ENCODE measurements at regions not wholly inside any gene's neighbourhood (a gene's known extent, or its start where the extent isn't known, plus 50 kb on each side); places are given as distances from the start of the nearest gene placed in this dataset.

- 53 to 68% methylated on average over 4 of the region's 4 CpGs for WGBS, 2 donors (ENCODE audit: low coverage in 1 of 2)
- DNase-seq: no peak
- H3K27me3 ChIP-seq: no peaks in the 10 kb centered on the region
- no peaks in the 10 kb centered on the region for H3K36me3 ChIP-seq
- H3K4me1 ChIP-seq: no peaks in the 10 kb centered on the region
- no peak for TF ChIP-seq CTCF (IDR thresholded peaks at IDR 0.05)
- TF ChIP-seq POLR2AphosphoS5 (IDR thresholded peaks at IDR 0.05): no peak
- TF ChIP-seq POLR2A (IDR thresholded peaks at IDR 0.05): no peak
- no peak for TF ChIP-seq EP300 (IDR thresholded peaks at IDR 0.05; ENCODE audit: low read depth)
- intact Hi-C loops (cut with DNase I; ENCODE audit: low total_unique reads): no loop called here
- no peak overlapping the region for H3K4me3 ChIP-seq
- H3K27ac ChIP-seq: no peak overlapping the region
- in situ Hi-C loops (cut with MboI; ENCODE audit: low pct_ligation_motif_present in 1 of 4, low pct_unique_long_range_greater_than_20kb in 1 of 4, low sequenced_read_pairs in 3 of 4): no loop called here
- H3K9me3 ChIP-seq: no peaks in the 10 kb centered on the region
Measured at GRCh38 chr2:204370172-204370718, 175.0 kb upstream of the PARD3B start.

GRCh38 chr2:204373942-204374341 is 171.3 kb upstream of the PARD3B start:
- intact Hi-C loops (cut with DNase I; ENCODE audit: low total_unique reads): no loop called here
- no peaks in the 10 kb centered on the region for H3K36me3 ChIP-seq
- in situ Hi-C loops (cut with MboI; ENCODE audit: low pct_ligation_motif_present in 1 of 4, low pct_unique_long_range_greater_than_20kb in 1 of 4, low sequenced_read_pairs in 3 of 4): no loop called here
- no peaks in the 10 kb centered on the region for H3K4me1 ChIP-seq
- DNase-seq: no peak
- H3K4me3 ChIP-seq: no peak overlapping the region
- no peaks in the 10 kb centered on the region for H3K27me3 ChIP-seq
- TF ChIP-seq POLR2A (IDR thresholded peaks at IDR 0.05): no peak
- no peak for TF ChIP-seq EP300 (IDR thresholded peaks at IDR 0.05; ENCODE audit: low read depth)
- TF ChIP-seq CTCF (IDR thresholded peaks at IDR 0.05): no peak
- no peak for TF ChIP-seq POLR2AphosphoS5 (IDR thresholded peaks at IDR 0.05)
- H3K9me3 ChIP-seq: no peaks in the 10 kb centered on the region
- H3K27ac ChIP-seq: no peak overlapping the region

GRCh38 chr2:204380141-204380881 is 165.0 kb upstream of the PARD3B start:
- Histone ChIP-seq H3K36me3 (no peaks in the 10 kb centered on the region), H3K4me3 (no peak overlapping the region), H3K9me3 (no peaks in the 10 kb centered on the region), H3K27me3 (no peaks in the 10 kb centered on the region), H3K4me1 (no peaks in the 10 kb centered on the region), H3K27ac (no peak overlapping the region)
- no peak for DNase-seq
- intact Hi-C loops (cut with DNase I; ENCODE audit: low total_unique reads): no loop called here
- TF ChIP-seq POLR2AphosphoS5 (IDR thresholded peaks at IDR 0.05) (no peak), EP300 (IDR thresholded peaks at IDR 0.05; ENCODE audit: low read depth) (no peak), POLR2A (IDR thresholded peaks at IDR 0.05) (no peak), CTCF (IDR thresholded peaks at IDR 0.05) (no peak)
- WGBS, 2 donors (ENCODE audit: low coverage in 1 of 2): 62 to 64% methylated on average over 4 to 5 of the region's 5 CpGs
- in situ Hi-C loops (cut with MboI; ENCODE audit: low pct_ligation_motif_present in 1 of 4, low pct_unique_long_range_greater_than_20kb in 1 of 4, low sequenced_read_pairs in 3 of 4): no loop called here

- in situ Hi-C loops (cut with MboI; ENCODE audit: low pct_ligation_motif_present in 1 of 4, low pct_unique_long_range_greater_than_20kb in 1 of 4, low sequenced_read_pairs in 3 of 4) (no loop called here), intact Hi-C loops (cut with DNase I; ENCODE audit: low total_unique reads) (no loop called here)
- Histone ChIP-seq H3K9me3 (no peaks in the 10 kb centered on the region), H3K27me3 (no peaks in the 10 kb centered on the region), H3K4me3 (no peak overlapping the region), H3K36me3 (no peaks in the 10 kb centered on the region), H3K27ac (no peak overlapping the region), H3K4me1 (no peaks in the 10 kb centered on the region)
- WGBS, 2 donors (ENCODE audit: low coverage in 1 of 2): 79 to 82% methylated on average over 2 of the region's 2 CpGs
- TF ChIP-seq POLR2A (IDR thresholded peaks at IDR 0.05): no peak
- no peak for TF ChIP-seq POLR2AphosphoS5 (IDR thresholded peaks at IDR 0.05)
- no peak for TF ChIP-seq EP300 (IDR thresholded peaks at IDR 0.05; ENCODE audit: low read depth)
- TF ChIP-seq CTCF (IDR thresholded peaks at IDR 0.05): no peak
- no peak for DNase-seq
Measured at GRCh38 chr2:204386668-204387067, 158.6 kb upstream of the PARD3B start.
